ENCODE measurements at regions not wholly inside any gene's neighbourhood (a gene's known extent, or its start where the extent isn't known, plus 50 kb on each side); places are given as distances from the start of the nearest gene placed in this dataset.

- TF ChIP-seq ELF4 (IDR thresholded peaks at IDR 0.05) (no peak), LEF1 (IDR thresholded peaks at IDR 0.05; ENCODE audit: borderline replicate concordance) (no peak), L3MBTL2 (conservative IDR thresholded peaks at IDR 0.05) (no peak), TARDBP (IDR thresholded peaks at IDR 0.05) (no peak), FOXM1 (IDR thresholded peaks at IDR 0.05; ENCODE audit: borderline replicate concordance) (no peak), HDGF (IDR thresholded peaks at IDR 0.05; ENCODE audit: borderline replicate concordance) (no peak)
These were observed 276.0 kb upstream of the TET2 start for GRCh38 chr4:104870495-104871233.

Measured in HEK293T (cell line).